ENCODE measurements at regions not wholly inside any gene's neighbourhood (a gene's known extent, or its start where the extent isn't known, plus 50 kb on each side); places are given as distances from the start of the nearest gene placed in this dataset.

DNA sequence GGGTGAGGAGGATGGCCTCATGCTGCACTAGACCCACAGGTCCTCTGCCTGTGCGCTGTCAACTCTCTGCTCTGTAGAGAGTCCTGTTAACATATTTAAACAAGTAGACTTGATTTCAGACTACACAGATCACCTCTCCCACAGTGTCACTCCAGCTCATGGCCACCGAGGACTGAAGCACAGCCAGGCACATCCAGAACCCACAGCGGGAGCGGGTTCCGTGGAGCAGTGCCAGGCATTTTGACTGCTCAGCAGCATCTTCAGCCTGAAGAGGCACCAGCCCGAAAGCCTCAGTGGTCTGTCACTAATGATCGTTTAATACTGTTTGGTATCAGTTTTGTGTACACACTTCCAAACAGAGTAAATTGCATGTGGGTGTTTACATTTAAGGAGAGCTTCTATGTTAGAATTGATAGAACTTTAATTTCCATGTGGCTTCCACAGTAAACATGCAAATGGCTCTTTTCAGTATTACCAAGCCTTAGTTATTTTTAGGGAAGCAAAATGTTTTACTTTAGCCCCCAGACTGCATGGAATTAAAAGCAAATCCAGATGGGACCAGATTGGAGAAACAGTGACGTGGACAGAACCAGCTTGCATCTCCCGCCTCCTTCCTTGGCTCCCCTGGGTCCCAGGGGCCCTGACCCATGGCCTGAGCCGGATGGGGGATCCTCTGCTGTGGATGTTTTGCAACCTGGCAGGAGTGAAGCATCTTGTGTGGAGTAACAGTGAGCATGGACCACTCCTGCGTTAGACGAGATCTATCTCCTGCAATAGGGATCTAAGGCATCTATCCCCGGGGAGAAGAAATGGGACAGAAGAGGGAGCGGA, 196.7 kb upstream of the CDH4 start:
- peaks cover 11% of the 10 kb centered on the region for H3K27me3 Mint-ChIP-seq (ENCODE audit: unreplicated experiment)
- TF ChIP-seq, protein P1, sequence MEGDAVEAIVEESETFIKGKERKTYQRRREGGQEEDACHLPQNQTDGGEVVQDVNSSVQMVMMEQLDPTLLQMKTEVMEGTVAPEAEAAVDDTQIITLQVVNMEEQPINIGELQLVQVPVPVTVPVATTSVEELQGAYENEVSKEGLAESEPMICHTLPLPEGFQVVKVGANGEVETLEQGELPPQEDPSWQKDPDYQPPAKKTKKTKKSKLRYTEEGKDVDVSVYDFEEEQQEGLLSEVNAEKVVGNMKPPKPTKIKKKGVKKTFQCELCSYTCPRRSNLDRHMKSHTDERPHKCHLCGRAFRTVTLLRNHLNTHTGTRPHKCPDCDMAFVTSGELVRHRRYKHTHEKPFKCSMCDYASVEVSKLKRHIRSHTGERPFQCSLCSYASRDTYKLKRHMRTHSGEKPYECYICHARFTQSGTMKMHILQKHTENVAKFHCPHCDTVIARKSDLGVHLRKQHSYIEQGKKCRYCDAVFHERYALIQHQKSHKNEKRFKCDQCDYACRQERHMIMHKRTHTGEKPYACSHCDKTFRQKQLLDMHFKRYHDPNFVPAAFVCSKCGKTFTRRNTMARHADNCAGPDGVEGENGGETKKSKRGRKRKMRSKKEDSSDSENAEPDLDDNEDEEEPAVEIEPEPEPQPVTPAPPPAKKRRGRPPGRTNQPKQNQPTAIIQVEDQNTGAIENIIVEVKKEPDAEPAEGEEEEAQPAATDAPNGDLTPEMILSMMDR (IDR thresholded peaks at IDR 0.05; ENCODE audit: partially characterized antibody, unreplicated experiment) = no peak
- H3K27ac Mint-ChIP-seq (ENCODE audit: unreplicated experiment) = no peak overlapping the region

DNA sequence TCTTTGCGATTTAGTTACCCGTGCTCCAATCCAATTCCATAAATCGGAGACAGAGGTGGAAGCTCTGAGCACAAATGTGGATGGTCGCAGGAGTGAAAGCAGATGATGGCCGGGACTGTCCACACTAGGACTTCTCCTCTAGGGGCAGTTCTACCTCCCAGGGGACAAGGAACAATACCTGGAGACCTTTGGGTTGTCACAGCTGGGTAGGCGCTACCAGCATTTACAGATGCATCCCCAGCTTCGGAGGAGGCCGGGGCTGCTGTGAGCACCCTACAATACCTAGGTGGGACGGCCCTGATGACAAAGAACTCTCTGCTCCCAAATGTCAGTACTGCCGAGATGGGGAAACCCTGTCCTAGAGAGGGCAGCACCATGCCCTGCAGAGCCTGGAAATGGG, 195.9 kb upstream of the CDH4 start:
- H3K27me3 Mint-ChIP-seq (ENCODE audit: unreplicated experiment) = peaks cover 11% of the 10 kb centered on the region
- H3K36me3 Mint-ChIP-seq (ENCODE audit: unreplicated experiment) = peaks cover 11% of the 10 kb centered on the region
- DNase-seq = no peak
- TF ChIP-seq, protein P1 (IDR thresholded peaks at IDR 0.05; ENCODE audit: partially characterized antibody, unreplicated experiment) = no peak
- peak overlapping the region; percentile 38 for H3K4me3 Mint-ChIP-seq (ENCODE audit: unreplicated experiment)
- H3K27ac Mint-ChIP-seq (ENCODE audit: unreplicated experiment) = no peak overlapping the region
- H3K4me1 Mint-ChIP-seq (ENCODE audit: low read depth, unreplicated experiment) = peaks cover 19% of the 10 kb centered on the region
- peaks cover 3% of the 10 kb centered on the region for H3K9me3 Mint-ChIP-seq (ENCODE audit: unreplicated experiment)

More for the DNA sequence above, 196.7 kb upstream of the CDH4 start:
- peak overlapping the region; percentile 38 for H3K4me3 Mint-ChIP-seq (ENCODE audit: unreplicated experiment)
- H3K4me1 Mint-ChIP-seq (ENCODE audit: low read depth, unreplicated experiment) = peaks cover 19% of the 10 kb centered on the region
- peaks cover 4% of the 10 kb centered on the region for H3K36me3 Mint-ChIP-seq (ENCODE audit: unreplicated experiment)
- DNase-seq = peak; percentile 50
- H3K9me3 Mint-ChIP-seq (ENCODE audit: unreplicated experiment) = peaks cover 3% of the 10 kb centered on the region

DNA sequence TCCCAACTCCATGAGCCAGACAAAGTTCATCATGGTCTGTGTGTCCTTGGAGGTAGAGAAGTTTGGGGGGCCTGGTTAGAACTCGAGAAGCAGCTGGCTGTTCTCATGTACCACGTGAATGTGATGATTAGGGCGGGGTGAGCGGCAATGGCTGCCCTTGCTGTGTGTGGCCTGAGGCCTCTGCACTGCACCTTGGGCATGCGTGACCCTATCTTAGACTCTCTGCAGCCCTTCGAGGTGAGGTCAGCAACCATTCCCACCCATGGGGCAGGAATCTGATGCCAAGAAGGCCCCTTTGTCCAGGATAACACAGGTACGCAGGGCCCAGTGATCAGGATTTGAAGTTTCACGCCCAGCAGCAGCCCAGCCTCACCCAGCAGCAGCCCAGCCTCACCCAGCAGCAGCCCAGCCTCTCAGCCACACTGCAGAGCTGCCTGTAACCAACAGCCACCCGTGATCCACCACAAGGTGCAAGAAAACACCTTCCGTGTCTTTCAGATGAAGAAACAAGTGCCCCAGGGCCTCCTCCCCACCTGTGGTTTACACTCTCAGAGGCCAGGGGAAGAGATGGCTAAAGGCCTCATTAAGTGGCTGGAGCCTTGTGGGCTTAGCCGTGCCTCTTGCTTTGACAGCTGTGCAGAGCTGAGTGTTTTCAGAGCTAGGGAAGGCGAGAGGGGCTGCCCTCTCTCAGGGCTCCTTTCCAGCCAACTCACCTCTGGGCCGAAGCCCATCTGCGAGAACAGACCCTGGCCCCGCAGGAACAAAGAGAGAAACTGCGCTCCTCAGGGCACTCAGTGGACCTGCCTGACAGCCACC, 195.2 kb upstream of the CDH4 start:
- DNase-seq = no peak
- Mint-ChIP-seq H3K4me3 (ENCODE audit: unreplicated experiment) (no peak overlapping the region), H3K4me1 (ENCODE audit: low read depth, unreplicated experiment) (peaks cover 19% of the 10 kb centered on the region), H3K9me3 (ENCODE audit: unreplicated experiment) (peaks cover 5% of the 10 kb centered on the region), H3K27ac (ENCODE audit: unreplicated experiment) (peak overlapping the region; percentile 17), H3K36me3 (ENCODE audit: unreplicated experiment) (peaks cover 13% of the 10 kb centered on the region), H3K27me3 (ENCODE audit: unreplicated experiment) (peaks cover 13% of the 10 kb centered on the region)
- TF ChIP-seq, protein P1 (IDR thresholded peaks at IDR 0.05; ENCODE audit: partially characterized antibody, unreplicated experiment) = no peak

DNA sequence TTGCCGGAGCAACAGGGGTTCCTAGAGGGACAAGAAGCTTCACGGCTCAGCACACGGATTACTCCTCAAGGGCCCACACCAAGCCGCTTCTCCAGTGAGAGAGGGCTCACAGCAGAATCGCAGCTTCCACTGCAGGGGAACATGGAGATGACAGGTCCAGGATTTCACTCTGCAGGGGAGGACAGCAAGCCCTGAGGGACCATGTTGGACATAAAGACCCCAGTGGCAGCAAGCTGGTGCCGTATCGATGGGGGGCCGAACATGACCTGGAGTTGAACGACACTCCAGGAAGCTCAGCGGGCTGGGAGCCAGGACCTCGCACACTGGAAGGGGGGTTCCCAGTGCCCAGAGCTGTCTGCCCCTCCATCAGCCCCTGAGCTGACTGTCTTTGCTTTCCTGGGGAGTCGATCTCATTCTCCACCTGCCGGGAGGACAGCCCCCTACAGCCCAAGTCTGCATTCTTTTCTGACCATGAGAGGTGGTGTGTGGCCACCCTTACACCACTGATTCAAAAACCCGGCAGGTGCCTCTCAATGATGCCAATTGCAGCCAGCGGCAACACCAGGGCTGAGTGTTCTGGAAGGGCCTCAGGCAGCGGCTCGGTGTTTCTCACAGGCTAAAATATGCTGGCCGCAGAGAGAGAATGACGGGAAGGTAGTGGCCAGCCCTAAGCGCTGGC, 194.5 kb upstream of the CDH4 start:
- Mint-ChIP-seq H3K4me3 (ENCODE audit: unreplicated experiment) (no peak overlapping the region), H3K27ac (ENCODE audit: unreplicated experiment) (no peak overlapping the region), H3K4me1 (ENCODE audit: low read depth, unreplicated experiment) (peaks cover 19% of the 10 kb centered on the region), H3K9me3 (ENCODE audit: unreplicated experiment) (peaks cover 5% of the 10 kb centered on the region), H3K36me3 (ENCODE audit: unreplicated experiment) (peaks cover 15% of the 10 kb centered on the region), H3K27me3 (ENCODE audit: unreplicated experiment) (peaks cover 13% of the 10 kb centered on the region)
- DNase-seq = no peak
- TF ChIP-seq, protein P1 (IDR thresholded peaks at IDR 0.05; ENCODE audit: partially characterized antibody, unreplicated experiment) = no peak
